ENCODE measurements at regions not wholly inside any gene's neighbourhood (a gene's known extent, or its start where the extent isn't known, plus 50 kb on each side); places are given as distances from the start of the nearest gene placed in this dataset.

GRCh38 chr4:111685205-111685604 lies 460.0 kb upstream of the FAM241A start:
- no peaks in the 10 kb centered on the region for H3K27me3 Mint-ChIP-seq (ENCODE audit: low read depth, poor library complexity)
- DNase-seq = no peak
- no peak for TF ChIP-seq CTCF (IDR thresholded peaks at IDR 0.05)
- H3K4me3 Mint-ChIP-seq = no peak overlapping the region
- no peak overlapping the region for H3K27ac Mint-ChIP-seq
- peaks cover 8% of the 10 kb centered on the region for H3K9me3 Mint-ChIP-seq
- H3K4me1 Mint-ChIP-seq = peaks cover 22% of the 10 kb centered on the region
- peaks cover 5% of the 10 kb centered on the region for H3K36me3 Mint-ChIP-seq (ENCODE audit: low read depth)

- Mint-ChIP-seq H3K27me3 (ENCODE audit: low read depth, poor library complexity) (no peaks in the 10 kb centered on the region), H3K27ac (no peak overlapping the region), H3K36me3 (ENCODE audit: low read depth) (peaks cover under 1% of the 10 kb centered on the region), H3K4me1 (peaks cover 34% of the 10 kb centered on the region), H3K4me3 (no peak overlapping the region), H3K9me3 (peaks cover 4% of the 10 kb centered on the region)
- no peak for DNase-seq
- no peak for TF ChIP-seq CTCF (IDR thresholded peaks at IDR 0.05)
Measured at GRCh38 chr4:111689214-111689613, 456.0 kb upstream of the FAM241A start.

- no peak for DNase-seq
- no peak for TF ChIP-seq CTCF (IDR thresholded peaks at IDR 0.05)
- Mint-ChIP-seq H3K4me3 (no peak overlapping the region), H3K27me3 (ENCODE audit: low read depth, poor library complexity) (no peaks in the 10 kb centered on the region), H3K4me1 (peaks cover 37% of the 10 kb centered on the region), H3K27ac (no peak overlapping the region), H3K9me3 (no peaks in the 10 kb centered on the region), H3K36me3 (ENCODE audit: low read depth) (no peaks in the 10 kb centered on the region)
Measured at GRCh38 chr4:111689731-111690130, 455.5 kb upstream of the FAM241A start.

GRCh38 chr4:111693758-111694157 lies 451.5 kb upstream of the FAM241A start:
- TF ChIP-seq CTCF (IDR thresholded peaks at IDR 0.05) = no peak
- Mint-ChIP-seq H3K9me3 (no peaks in the 10 kb centered on the region), H3K36me3 (ENCODE audit: low read depth) (no peaks in the 10 kb centered on the region), H3K4me1 (peaks cover 43% of the 10 kb centered on the region), H3K27me3 (ENCODE audit: low read depth, poor library complexity) (no peaks in the 10 kb centered on the region), H3K4me3 (no peak overlapping the region), H3K27ac (no peak overlapping the region)
- no peak for DNase-seq

GRCh38 chr4:111695677-111696076 lies 449.6 kb upstream of the FAM241A start:
- H3K9me3 Mint-ChIP-seq = no peaks in the 10 kb centered on the region
- no peaks in the 10 kb centered on the region for H3K36me3 Mint-ChIP-seq (ENCODE audit: low read depth)
- H3K27me3 Mint-ChIP-seq (ENCODE audit: low read depth, poor library complexity) = no peaks in the 10 kb centered on the region
- no peak for DNase-seq
- peaks cover 32% of the 10 kb centered on the region for H3K4me1 Mint-ChIP-seq
- H3K27ac Mint-ChIP-seq = no peak overlapping the region
- H3K4me3 Mint-ChIP-seq = no peak overlapping the region
- no peak for TF ChIP-seq CTCF (IDR thresholded peaks at IDR 0.05)

- H3K36me3 Mint-ChIP-seq (ENCODE audit: low read depth) = no peaks in the 10 kb centered on the region
- no peaks in the 10 kb centered on the region for H3K27me3 Mint-ChIP-seq (ENCODE audit: low read depth, poor library complexity)
- H3K27ac Mint-ChIP-seq = no peak overlapping the region
- H3K9me3 Mint-ChIP-seq = no peaks in the 10 kb centered on the region
- no peak overlapping the region for H3K4me3 Mint-ChIP-seq
- no peak for DNase-seq
- TF ChIP-seq CTCF (IDR thresholded peaks at IDR 0.05) = no peak
- H3K4me1 Mint-ChIP-seq = peaks cover 32% of the 10 kb centered on the region
Measured at GRCh38 chr4:111696505-111696904, 448.7 kb upstream of the FAM241A start.

Measured in nephron progenitor cell (in vitro differentiated cells).